A673 (cell line): ENCODE measurements at regions not wholly inside any gene's neighbourhood (a gene's known extent, or its start where the extent isn't known, plus 50 kb on each side); places are given as distances from the start of the nearest gene placed in this dataset.

ENCODE experiments used
- EZH2 ChIP-seq: fragments of 200-600 bp; sonication (generic); IDR thresholded peaks from 2 replicates; pipeline ENCODE4 v1.6.1; 2017; ENCODE audit warnings: borderline replicate concordance, low read depth, mild to moderate bottlenecking, mixed read lengths, antibody characterized with exemption, low read length; ENCODE audit not compliant: poor library complexity, severe bottlenecking
- TF ChIP-seq, protein P1 (sequence below): fragments of 300-800, 200-600 bp; sonication (generic); conservative IDR thresholded peaks from 2 replicates; pipeline ENCODE4 v1.5.1; 2017; ENCODE audit warnings: low read depth, mild to moderate bottlenecking, antibody characterized with exemption, low read length, moderate library complexity, mixed read lengths

GRCh38 chr4:111512081-111512783, 633.0 kb upstream of the FAM241A start:
- TF ChIP-seq, protein P1, sequence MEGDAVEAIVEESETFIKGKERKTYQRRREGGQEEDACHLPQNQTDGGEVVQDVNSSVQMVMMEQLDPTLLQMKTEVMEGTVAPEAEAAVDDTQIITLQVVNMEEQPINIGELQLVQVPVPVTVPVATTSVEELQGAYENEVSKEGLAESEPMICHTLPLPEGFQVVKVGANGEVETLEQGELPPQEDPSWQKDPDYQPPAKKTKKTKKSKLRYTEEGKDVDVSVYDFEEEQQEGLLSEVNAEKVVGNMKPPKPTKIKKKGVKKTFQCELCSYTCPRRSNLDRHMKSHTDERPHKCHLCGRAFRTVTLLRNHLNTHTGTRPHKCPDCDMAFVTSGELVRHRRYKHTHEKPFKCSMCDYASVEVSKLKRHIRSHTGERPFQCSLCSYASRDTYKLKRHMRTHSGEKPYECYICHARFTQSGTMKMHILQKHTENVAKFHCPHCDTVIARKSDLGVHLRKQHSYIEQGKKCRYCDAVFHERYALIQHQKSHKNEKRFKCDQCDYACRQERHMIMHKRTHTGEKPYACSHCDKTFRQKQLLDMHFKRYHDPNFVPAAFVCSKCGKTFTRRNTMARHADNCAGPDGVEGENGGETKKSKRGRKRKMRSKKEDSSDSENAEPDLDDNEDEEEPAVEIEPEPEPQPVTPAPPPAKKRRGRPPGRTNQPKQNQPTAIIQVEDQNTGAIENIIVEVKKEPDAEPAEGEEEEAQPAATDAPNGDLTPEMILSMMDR: no peak
- TF ChIP-seq EZH2: no peak
